ENCODE measurements at regions not wholly inside any gene's neighbourhood (a gene's known extent, or its start where the extent isn't known, plus 50 kb on each side); places are given as distances from the start of the nearest gene placed in this dataset.

- no peak for DNase-seq (ENCODE audit: low spot score)
These were observed 186.2 kb downstream of the CXCL12 start for GRCh38 chr10:44198780-44199097.

- DNase-seq (ENCODE audit: low spot score): no peak
These were observed 186.7 kb downstream of the CXCL12 start for GRCh38 chr10:44198096-44198779.

- no peak for DNase-seq (ENCODE audit: low spot score)
These were observed 187.3 kb downstream of the CXCL12 start for GRCh38 chr10:44197646-44198045.

- DNase-seq (ENCODE audit: low spot score): no peak
These were observed 188.6 kb downstream of the CXCL12 start for GRCh38 chr10:44196336-44196735.

GRCh38 chr10:44196008-44196320 lies 188.9 kb downstream of the CXCL12 start:
- no peak for DNase-seq (ENCODE audit: low spot score)

- DNase-seq (ENCODE audit: low spot score): no peak
These were observed 189.5 kb downstream of the CXCL12 start for GRCh38 chr10:44195112-44196007.

- DNase-seq (ENCODE audit: low spot score): no peak
These were observed 190.5 kb downstream of the CXCL12 start for GRCh38 chr10:44194435-44194834.

- DNase-seq (ENCODE audit: low spot score): no peak
These were observed 191.2 kb downstream of the CXCL12 start for GRCh38 chr10:44193567-44194220.

- DNase-seq (ENCODE audit: low spot score): no peak
These were observed 191.7 kb downstream of the CXCL12 start for GRCh38 chr10:44193166-44193565.

- DNase-seq (ENCODE audit: low spot score): no peak
These were observed 192.5 kb downstream of the CXCL12 start for GRCh38 chr10:44192435-44192834.

- no peak for DNase-seq (ENCODE audit: low spot score)
These were observed 194.4 kb downstream of the CXCL12 start for GRCh38 chr10:44190541-44190940.

- no peak for DNase-seq (ENCODE audit: low spot score)
These were observed 198.1 kb downstream of the CXCL12 start for GRCh38 chr10:44186821-44187220.

- DNase-seq (ENCODE audit: low spot score): no peak
These were observed 198.7 kb downstream of the CXCL12 start for GRCh38 chr10:44186150-44186549.

- DNase-seq (ENCODE audit: low spot score): no peak
These were observed 199.6 kb downstream of the CXCL12 start for GRCh38 chr10:44185315-44185666.

- DNase-seq (ENCODE audit: low spot score): no peak
These were observed 200.1 kb downstream of the CXCL12 start for GRCh38 chr10:44184633-44185314.

- DNase-seq (ENCODE audit: low spot score): no peak
These were observed 200.9 kb downstream of the CXCL12 start for GRCh38 chr10:44183667-44184632.

GRCh38 chr10:44182909-44183308 lies 202.0 kb downstream of the CXCL12 start:
- no peak for DNase-seq (ENCODE audit: low spot score)

- no peak for DNase-seq (ENCODE audit: low spot score)
These were observed 204.4 kb downstream of the CXCL12 start for GRCh38 chr10:44180321-44181168.

- no peak for DNase-seq (ENCODE audit: low spot score)
These were observed 206.0 kb downstream of the CXCL12 start for GRCh38 chr10:44178856-44179255.

GRCh38 chr10:44178281-44178680 lies 206.6 kb downstream of the CXCL12 start:
- no peak for DNase-seq (ENCODE audit: low spot score)

- DNase-seq (ENCODE audit: low spot score): no peak
These were observed 207.3 kb downstream of the CXCL12 start for GRCh38 chr10:44177610-44178009.

Data from CD4-positive, alpha-beta T cell treated with Interleukin-6 at 100 ng/mL for 8 hours (primary cell).